ENCODE measurements at regions not wholly inside any gene's neighbourhood (a gene's known extent, or its start where the extent isn't known, plus 50 kb on each side); places are given as distances from the start of the nearest gene placed in this dataset.
"Not testable (repeated sequence)": the region's sequence is repeated elsewhere in the genome, so short reads cannot be mapped to it uniquely, and the experiment has no call there.

DNA sequence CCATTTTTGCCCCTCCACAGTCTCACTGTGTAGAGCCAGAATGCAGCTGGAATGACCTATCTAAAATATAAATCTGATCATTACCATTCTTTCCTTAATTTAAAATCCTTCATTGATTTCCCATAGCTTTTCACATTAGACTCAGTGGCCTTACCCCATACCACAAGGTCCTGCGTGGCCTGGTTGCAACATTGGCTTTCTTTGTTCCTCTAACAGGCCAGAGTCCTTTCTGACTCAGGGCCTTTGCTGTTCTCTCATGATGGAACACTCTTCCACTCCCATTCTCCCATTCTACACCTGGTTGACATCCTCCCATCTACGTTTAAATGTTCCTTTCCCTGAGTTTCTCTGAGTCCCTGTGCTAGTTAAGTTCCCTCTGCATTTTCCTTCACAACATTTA, 74.4 kb upstream of the SEC22B start:
- TF ChIP-seq, protein P1, sequence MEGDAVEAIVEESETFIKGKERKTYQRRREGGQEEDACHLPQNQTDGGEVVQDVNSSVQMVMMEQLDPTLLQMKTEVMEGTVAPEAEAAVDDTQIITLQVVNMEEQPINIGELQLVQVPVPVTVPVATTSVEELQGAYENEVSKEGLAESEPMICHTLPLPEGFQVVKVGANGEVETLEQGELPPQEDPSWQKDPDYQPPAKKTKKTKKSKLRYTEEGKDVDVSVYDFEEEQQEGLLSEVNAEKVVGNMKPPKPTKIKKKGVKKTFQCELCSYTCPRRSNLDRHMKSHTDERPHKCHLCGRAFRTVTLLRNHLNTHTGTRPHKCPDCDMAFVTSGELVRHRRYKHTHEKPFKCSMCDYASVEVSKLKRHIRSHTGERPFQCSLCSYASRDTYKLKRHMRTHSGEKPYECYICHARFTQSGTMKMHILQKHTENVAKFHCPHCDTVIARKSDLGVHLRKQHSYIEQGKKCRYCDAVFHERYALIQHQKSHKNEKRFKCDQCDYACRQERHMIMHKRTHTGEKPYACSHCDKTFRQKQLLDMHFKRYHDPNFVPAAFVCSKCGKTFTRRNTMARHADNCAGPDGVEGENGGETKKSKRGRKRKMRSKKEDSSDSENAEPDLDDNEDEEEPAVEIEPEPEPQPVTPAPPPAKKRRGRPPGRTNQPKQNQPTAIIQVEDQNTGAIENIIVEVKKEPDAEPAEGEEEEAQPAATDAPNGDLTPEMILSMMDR (IDR thresholded peaks at IDR 0.05) = not testable (repeated sequence)
- not testable (repeated sequence) for TF ChIP-seq POLR2A (IDR thresholded peaks at IDR 0.05)

Measured in uterus (tissue), 2 donors.